ENCODE measurements at regions not wholly inside any gene's neighbourhood (a gene's known extent, or its start where the extent isn't known, plus 50 kb on each side); places are given as distances from the start of the nearest gene placed in this dataset.

DNA sequence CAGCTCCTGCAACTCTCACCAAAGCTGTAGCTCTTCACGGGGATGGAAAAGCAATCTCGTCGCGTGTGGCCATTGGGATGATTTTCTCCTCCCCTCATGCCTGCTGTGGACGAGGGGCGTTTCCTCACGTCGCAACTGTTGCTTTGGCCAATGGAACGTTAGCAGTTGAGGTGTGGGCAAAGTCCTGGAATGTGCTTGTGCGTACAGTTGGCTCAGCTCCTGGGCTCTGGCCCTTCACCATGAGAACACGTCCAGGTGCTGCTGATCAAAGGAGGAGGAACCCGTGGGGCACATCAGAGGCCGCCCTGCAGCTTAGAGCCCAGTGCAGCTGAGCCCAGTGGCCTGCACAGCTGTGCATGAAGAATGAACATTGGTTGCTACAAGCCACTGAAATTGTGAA, 186.1 kb downstream of the TJP1 start:
- BruUV-seq (replicated peaks): no TSS peak
- no peaks in the 10 kb centered on the region for H3K9me3 ChIP-seq (replicated peaks; ENCODE audit: control insufficient read depth, insufficient read depth, low read length)
- ChIA-PET CTCF (no interaction called here), POLR2A (no interaction called here)
- no peak overlapping the region for H3K9ac ChIP-seq (replicated peaks; ENCODE audit: extremely low read depth, insufficient read depth, low read length)
- H2AFZ ChIP-seq (ENCODE audit: low read depth, low read length): no peak overlapping the region
- intact Hi-C loops (cut with micrococcal nuclease) (no loop called here), dilution Hi-C loops (cut with MboI; ENCODE audit: extremely low pct_ligation_motif_present, low sequenced_read_pairs) (no loop called here)
- no peak overlapping the region for H3K4me3 ChIP-seq (replicated peaks in 1 of 3; ENCODE audit: insufficient read depth in 1 of 3, low read depth in 1 of 3, low read length in 3 of 3)
- FAIRE-seq: no peak
- no peaks in the 10 kb centered on the region for H3K4me1 ChIP-seq (ENCODE audit: control insufficient read depth, extremely low read depth, insufficient read depth, low read length)
- H3K36me3 ChIP-seq (ENCODE audit: control insufficient read depth in 2 of 2, extremely low read depth in 1 of 2, insufficient read depth in 2 of 2, low read length in 2 of 2): no peaks in the 10 kb centered on the region
- H3K27me3 ChIP-seq (ENCODE audit: control insufficient read depth in 2 of 2, insufficient read depth in 2 of 2, low read length in 2 of 2): no peaks in the 10 kb centered on the region
- no peaks in the 10 kb centered on the region for H3K79me2 ChIP-seq (ENCODE audit: control insufficient read depth, insufficient read depth, low read length)
- H3K27ac ChIP-seq (ENCODE audit: insufficient read depth, low read depth, low read length): no peak overlapping the region
- H3K4me2 ChIP-seq (ENCODE audit: insufficient read depth, low read length): no peak overlapping the region
- no peak for DNase-seq (ENCODE audit: low read depth, low spot score)
- H4K20me1 ChIP-seq (replicated peaks; ENCODE audit: control insufficient read depth, extremely low read depth, insufficient read depth, low read length): no peaks in the 10 kb centered on the region
- H3K9me1 ChIP-seq (replicated peaks; ENCODE audit: control insufficient read depth, extremely low read depth, insufficient read depth, low read length): no peaks in the 10 kb centered on the region
- TF ChIP-seq POLR2AphosphoS5 (IDR thresholded peaks at IDR 0.05; ENCODE audit: insufficient read depth, low read depth, low read length): no peak
- TF ChIP-seq, protein P1, sequence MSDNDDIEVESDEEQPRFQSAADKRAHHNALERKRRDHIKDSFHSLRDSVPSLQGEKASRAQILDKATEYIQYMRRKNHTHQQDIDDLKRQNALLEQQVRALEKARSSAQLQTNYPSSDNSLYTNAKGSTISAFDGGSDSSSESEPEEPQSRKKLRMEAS (IDR thresholded peaks at IDR 0.05; ENCODE audit: insufficient read depth, insufficient read length): no peak
- TF ChIP-seq FOS (IDR thresholded peaks at IDR 0.05; ENCODE audit: borderline replicate concordance, insufficient read depth, low read length): no peak
- no peak for TF ChIP-seq POLR2A (IDR thresholded peaks at IDR 0.05; ENCODE audit: low read depth, low read length)
- TF ChIP-seq, protein P2, sequence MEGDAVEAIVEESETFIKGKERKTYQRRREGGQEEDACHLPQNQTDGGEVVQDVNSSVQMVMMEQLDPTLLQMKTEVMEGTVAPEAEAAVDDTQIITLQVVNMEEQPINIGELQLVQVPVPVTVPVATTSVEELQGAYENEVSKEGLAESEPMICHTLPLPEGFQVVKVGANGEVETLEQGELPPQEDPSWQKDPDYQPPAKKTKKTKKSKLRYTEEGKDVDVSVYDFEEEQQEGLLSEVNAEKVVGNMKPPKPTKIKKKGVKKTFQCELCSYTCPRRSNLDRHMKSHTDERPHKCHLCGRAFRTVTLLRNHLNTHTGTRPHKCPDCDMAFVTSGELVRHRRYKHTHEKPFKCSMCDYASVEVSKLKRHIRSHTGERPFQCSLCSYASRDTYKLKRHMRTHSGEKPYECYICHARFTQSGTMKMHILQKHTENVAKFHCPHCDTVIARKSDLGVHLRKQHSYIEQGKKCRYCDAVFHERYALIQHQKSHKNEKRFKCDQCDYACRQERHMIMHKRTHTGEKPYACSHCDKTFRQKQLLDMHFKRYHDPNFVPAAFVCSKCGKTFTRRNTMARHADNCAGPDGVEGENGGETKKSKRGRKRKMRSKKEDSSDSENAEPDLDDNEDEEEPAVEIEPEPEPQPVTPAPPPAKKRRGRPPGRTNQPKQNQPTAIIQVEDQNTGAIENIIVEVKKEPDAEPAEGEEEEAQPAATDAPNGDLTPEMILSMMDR (IDR thresholded peaks at IDR 0.05; ENCODE audit: extremely low read depth in 1 of 2, insufficient read depth in 1 of 2, low read depth in 1 of 2, low read length in 2 of 2): no peak
- TF ChIP-seq EZH2 (IDR thresholded peaks at IDR 0.05; ENCODE audit: borderline replicate concordance, low read depth, low read length, severe bottlenecking): no peak
- no peak for TF ChIP-seq MYC (IDR thresholded peaks at IDR 0.05; ENCODE audit: low read depth, low read length)
- TF ChIP-seq GATA2 (IDR thresholded peaks at IDR 0.05; ENCODE audit: insufficient read depth, insufficient read length, low read depth, low read length): no peak
- TF ChIP-seq JUN (IDR thresholded peaks at IDR 0.05; ENCODE audit: borderline replicate concordance, insufficient read depth, insufficient read length, low read depth): no peak
